A549 (cell line): ENCODE measurements at regions not wholly inside any gene's neighbourhood (a gene's known extent, or its start where the extent isn't known, plus 50 kb on each side); places are given as distances from the start of the nearest gene placed in this dataset.

Experiments used
- E2F6 ChIP-seq: IDR thresholded peaks from 2 replicates; pipeline ENCODE4 v1.6.1; 2012; ENCODE audit warnings: low read depth, borderline replicate concordance
- EHMT2 ChIP-seq: fragments of 200-600 bp; sonication (generic); IDR thresholded peaks from 2 replicates; pipeline ENCODE4 v1.6.1; 2016; ENCODE audit warnings: antibody characterized with exemption, low read depth, mild to moderate bottlenecking, moderate library complexity
- NR3C1 ChIP-seq: fragments of >200 bp; sonication (Bioruptor Twin); formaldehyde crosslinking; IDR thresholded peaks from 3 replicates; pipeline ENCODE4 v1.6.1; 2017
- RAD21 ChIP-seq, 2 experiments: fragments of >200 bp in 1 of 2; sonication (Bioruptor Twin) in 1 of 2; formaldehyde crosslinking in 1 of 2; IDR thresholded peaks in 1 of 2; conservative IDR thresholded peaks in 1 of 2; 2 replicates in 1 of 2; 3 replicates in 1 of 2; pipeline ENCODE4 v1.6.1; 2012 to 2018; ENCODE audit warnings: inconsistent platforms in 1 of 2
- RFX5 ChIP-seq: fragments of 450-650 bp; IDR thresholded peaks from 2 replicates; pipeline ENCODE4 v1.7.1; 2014; ENCODE audit warnings: antibody characterized with exemption, mild to moderate bottlenecking, moderate library complexity
- TF ChIP-seq, protein P1 (sequence below): fragments of >200 bp; sonication (Bioruptor Twin); formaldehyde crosslinking; IDR thresholded peaks from 3 replicates; pipeline ENCODE4 v1.5.1; 2016

- TF ChIP-seq, protein P1, sequence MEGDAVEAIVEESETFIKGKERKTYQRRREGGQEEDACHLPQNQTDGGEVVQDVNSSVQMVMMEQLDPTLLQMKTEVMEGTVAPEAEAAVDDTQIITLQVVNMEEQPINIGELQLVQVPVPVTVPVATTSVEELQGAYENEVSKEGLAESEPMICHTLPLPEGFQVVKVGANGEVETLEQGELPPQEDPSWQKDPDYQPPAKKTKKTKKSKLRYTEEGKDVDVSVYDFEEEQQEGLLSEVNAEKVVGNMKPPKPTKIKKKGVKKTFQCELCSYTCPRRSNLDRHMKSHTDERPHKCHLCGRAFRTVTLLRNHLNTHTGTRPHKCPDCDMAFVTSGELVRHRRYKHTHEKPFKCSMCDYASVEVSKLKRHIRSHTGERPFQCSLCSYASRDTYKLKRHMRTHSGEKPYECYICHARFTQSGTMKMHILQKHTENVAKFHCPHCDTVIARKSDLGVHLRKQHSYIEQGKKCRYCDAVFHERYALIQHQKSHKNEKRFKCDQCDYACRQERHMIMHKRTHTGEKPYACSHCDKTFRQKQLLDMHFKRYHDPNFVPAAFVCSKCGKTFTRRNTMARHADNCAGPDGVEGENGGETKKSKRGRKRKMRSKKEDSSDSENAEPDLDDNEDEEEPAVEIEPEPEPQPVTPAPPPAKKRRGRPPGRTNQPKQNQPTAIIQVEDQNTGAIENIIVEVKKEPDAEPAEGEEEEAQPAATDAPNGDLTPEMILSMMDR, result no peak
- TF ChIP-seq RFX5, result no peak
- TF ChIP-seq NR3C1, result no peak
- TF ChIP-seq E2F6, result no peak
- no peak for TF ChIP-seq RAD21 (conservative IDR thresholded peaks at IDR 0.05 in 1 of 2, IDR thresholded peaks at IDR 0.05 in 1 of 2)
- no peak for TF ChIP-seq EHMT2
Observed at GRCh38 chr7:90064370-90064769, 89.9 kb upstream of the STEAP1 start.
